Activated T-cell treated with anti-CD3 and anti-CD28 coated beads, Interleukin-2, amount 50 U/mL, for 72 hours (primary cell): ENCODE measurements at regions not wholly inside any gene's neighbourhood (a gene's known extent, or its start where the extent isn't known, plus 50 kb on each side); places are given as distances from the start of the nearest gene placed in this dataset.

Experiments used
- ATAC-seq, 2 donors: fragments of 150-1000 bp; cut with Tn5 transposase; replicated peaks in 1 of 2; 2 replicates each; pipeline ENCODE4 v1.10.0; 2021; ENCODE audit warnings: moderate library complexity in 2 of 2, mild to moderate bottlenecking in 1 of 2
- DNase-seq, 2 donors: peaks; one replicate each; pipeline ENCODE4 v3.0.0; 2021 to 2022; ENCODE audit warnings: mixed read lengths in 1 of 2
- H3K27ac Mint-ChIP-seq: one replicate; pipeline ENCODE4 v1.8.0; 2022; ENCODE audit warnings: mild to moderate bottlenecking, moderate library complexity, mixed read lengths
- H3K27me3 Mint-ChIP-seq: one replicate; pipeline ENCODE4 v1.8.0; 2022; ENCODE audit warnings: low read depth, mixed read lengths
- H3K36me3 Mint-ChIP-seq, 2 donors: one replicate each; pipeline ENCODE4 v1.8.0; 2022; ENCODE audit warnings: mixed read lengths in 2 of 2, mild to moderate bottlenecking in 1 of 2; ENCODE audit not compliant: insufficient read depth in 2 of 2
- H3K4me1 Mint-ChIP-seq: one replicate; pipeline ENCODE4 v1.8.0; 2022; ENCODE audit warnings: low read depth, mixed read lengths
- H3K4me3 Mint-ChIP-seq, 2 donors: one replicate each; pipeline ENCODE4 v1.8.0; 2022; ENCODE audit warnings: mild to moderate bottlenecking in 2 of 2, mixed read lengths in 2 of 2, moderate library complexity in 2 of 2
- H3K9me3 Mint-ChIP-seq, 2 donors: one replicate each; pipeline ENCODE4 v1.8.0; 2022; ENCODE audit warnings: mixed read lengths in 2 of 2

DNA sequence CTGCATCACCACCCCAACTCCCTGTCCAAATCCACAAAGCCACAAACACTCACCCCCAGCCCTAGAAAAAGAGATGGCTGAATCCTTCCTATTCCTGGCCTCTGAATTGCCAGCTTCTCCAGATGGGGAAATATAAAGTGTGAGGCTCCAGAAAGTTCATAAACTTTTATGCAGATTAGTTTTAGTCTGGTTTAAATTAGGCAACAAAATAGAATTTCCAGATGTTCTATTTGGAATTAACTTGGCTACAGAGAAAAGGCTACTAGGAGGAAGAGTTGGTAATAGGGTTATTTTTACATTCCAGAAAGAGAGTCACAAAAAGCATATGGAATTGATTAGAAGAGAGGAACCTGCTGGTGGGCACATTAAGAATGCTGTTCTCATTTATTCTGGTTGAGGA is 56.0 kb downstream of the EN1 start:
- ATAC-seq (no peak), DNase-seq (no peak)
- Mint-ChIP-seq H3K4me3 (no peak overlapping the region), H3K27me3 (peaks cover 36% of the 10 kb centered on the region), H3K9me3 (no peaks in the 10 kb centered on the region), H3K27ac (no peak overlapping the region), H3K4me1 (no peaks in the 10 kb centered on the region), H3K36me3 (no peaks in the 10 kb centered on the region)

DNA sequence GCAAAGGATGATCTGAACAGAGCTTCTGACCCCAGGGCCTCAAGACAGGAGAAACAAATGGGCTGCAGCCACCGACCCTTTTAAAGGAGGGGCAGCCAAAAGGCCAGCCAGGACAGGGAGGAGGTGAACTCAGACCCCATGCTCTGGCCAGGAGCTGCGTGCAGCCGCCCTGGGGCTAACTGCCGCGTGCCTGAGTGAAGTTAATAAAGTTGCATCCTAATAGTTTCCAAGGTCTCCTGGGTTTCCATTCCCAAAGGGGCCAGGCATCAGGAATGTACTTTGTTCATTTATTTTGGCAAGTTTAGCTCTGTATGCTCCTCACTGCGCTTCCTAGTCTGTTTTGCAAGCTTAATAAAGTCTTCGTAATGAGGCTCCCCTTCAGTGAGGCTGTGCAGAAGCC is 60.7 kb downstream of the EN1 start:
- no peak for ATAC-seq
- H3K4me1 Mint-ChIP-seq: no peaks in the 10 kb centered on the region
- no peak overlapping the region for H3K27ac Mint-ChIP-seq
- no peak for DNase-seq
- no peak overlapping the region for H3K4me3 Mint-ChIP-seq
- H3K36me3 Mint-ChIP-seq: no peaks in the 10 kb centered on the region
- H3K27me3 Mint-ChIP-seq: peaks cover 39% of the 10 kb centered on the region
- peaks cover 0 to 2% of the 10 kb centered on the region in 2 donors for H3K9me3 Mint-ChIP-seq

DNA sequence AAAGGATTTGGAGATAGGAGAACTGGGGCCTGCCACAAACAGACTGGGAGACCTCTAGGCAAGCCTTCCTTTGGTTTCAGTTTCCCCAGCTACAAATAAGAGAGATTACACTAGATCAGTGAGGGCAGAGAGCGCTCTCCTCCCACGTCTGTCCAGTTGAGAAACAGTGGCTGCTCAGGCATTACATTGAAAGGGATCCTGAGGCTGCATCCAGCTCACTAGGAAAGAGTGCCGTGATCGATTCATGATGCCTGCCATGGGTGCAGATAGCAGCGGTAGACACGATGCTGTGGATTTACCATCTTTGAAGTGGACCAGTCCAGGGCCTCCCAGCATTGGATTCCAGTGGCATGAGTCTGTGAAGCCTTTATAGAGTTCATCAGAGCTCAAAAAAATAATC is 62.6 kb downstream of the EN1 start:
- Mint-ChIP-seq H3K36me3 (no peaks in the 10 kb centered on the region), H3K4me1 (no peaks in the 10 kb centered on the region), H3K27me3 (peaks cover 27% of the 10 kb centered on the region), H3K9me3 (peaks cover 0 to 2% of the 10 kb centered on the region in 2 donors), H3K4me3 (no peak overlapping the region), H3K27ac (no peak overlapping the region)
- ATAC-seq: no peak
- DNase-seq: no peak

DNA sequence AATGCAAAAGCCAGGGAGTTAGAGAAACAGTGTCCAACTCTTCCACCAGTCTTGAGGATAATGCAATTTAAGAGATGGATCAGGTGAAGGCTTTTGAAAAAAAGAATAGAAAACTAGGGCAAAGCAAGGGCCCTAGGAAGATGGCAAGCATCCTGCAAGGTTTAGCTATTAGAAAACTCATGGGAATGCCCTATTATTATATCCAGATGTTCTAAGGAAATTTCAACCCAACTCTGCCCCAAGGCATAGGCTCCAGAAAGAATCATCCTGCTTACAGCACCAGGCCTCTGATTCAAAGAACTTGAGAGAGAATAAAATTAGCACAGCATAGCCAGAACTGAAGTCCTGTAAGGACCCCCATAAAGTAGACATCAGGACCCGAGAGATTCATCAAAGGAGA is 68.1 kb downstream of the EN1 start:
- Mint-ChIP-seq H3K9me3 (peaks cover 0 to 2% of the 10 kb centered on the region in 2 donors), H3K27ac (no peak overlapping the region), H3K4me1 (peaks cover 6% of the 10 kb centered on the region), H3K36me3 (no peaks in the 10 kb centered on the region), H3K27me3 (peaks cover 26% of the 10 kb centered on the region), H3K4me3 (no peak overlapping the region)
- ATAC-seq: no peak
- no peak for DNase-seq

DNA sequence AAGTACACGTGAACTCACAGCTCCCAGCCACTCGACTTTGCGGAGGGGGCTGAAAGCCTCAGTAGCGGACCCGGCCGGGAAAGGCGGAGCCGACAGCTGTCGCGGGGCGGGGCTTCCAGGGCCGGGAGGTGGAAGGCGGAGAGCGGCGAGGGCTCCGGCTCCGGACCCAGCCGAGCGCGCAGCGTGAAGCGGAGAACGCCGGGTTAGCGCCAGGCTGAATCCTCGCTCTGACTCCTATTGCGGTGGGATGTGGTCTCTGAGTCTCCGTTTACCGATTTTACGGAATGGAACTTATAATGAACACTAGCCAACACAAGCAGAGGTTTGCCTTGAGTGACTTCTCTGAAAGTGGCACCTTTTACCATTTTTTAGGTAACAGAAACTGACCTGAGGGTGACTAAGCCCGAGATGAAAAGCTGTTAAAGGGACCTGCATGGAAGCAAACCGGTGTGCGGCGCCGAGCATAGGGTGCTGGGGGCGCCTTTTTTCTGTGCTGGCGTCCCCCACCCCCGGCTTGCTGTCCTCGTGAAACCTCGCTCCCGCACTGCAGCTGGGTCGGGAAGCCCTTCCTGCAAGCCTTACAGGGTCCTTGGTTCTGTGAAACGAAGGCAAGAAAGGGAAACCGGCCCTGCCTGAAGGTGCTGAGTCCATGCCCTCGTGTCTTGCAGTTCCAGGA is 72.9 kb downstream of the EN1 start:
- peaks cover 6% of the 10 kb centered on the region for H3K4me1 Mint-ChIP-seq
- DNase-seq (peak; percentile 35 to 42), ATAC-seq (peak; percentile 72 to 82)
- no peaks in the 10 kb centered on the region for H3K36me3 Mint-ChIP-seq
- H3K27me3 Mint-ChIP-seq: peaks cover 46% of the 10 kb centered on the region
- H3K4me3 Mint-ChIP-seq: peak overlapping the region; percentile 68 to 72
- no peaks in the 10 kb centered on the region for H3K9me3 Mint-ChIP-seq
- no peak overlapping the region for H3K27ac Mint-ChIP-seq

DNA sequence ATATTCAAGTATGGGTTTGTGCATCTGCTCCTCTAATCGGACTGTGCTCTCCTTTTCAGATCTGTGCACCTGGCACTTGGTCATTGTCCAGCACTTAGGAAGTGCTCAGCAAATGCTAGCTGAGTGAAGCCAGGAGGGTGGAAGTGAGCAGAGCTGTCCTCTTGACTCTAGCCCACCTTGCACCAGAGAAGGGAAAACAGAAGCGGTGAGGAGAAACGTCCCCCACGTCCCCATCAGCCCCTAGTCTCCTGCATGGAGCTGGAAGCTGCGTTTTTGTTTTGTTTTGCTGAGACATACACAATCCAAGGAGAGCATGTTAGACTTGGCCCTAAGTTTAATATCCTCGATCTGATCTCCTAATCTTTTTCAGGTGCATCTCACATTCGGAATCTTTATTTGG is 73.6 kb downstream of the EN1 start:
- Mint-ChIP-seq H3K9me3 (no peaks in the 10 kb centered on the region), H3K4me1 (peaks cover 6% of the 10 kb centered on the region), H3K27ac (no peak overlapping the region), H3K4me3 (peak overlapping the region in 1 of 2 donors; percentile 72), H3K27me3 (peaks cover 46% of the 10 kb centered on the region), H3K36me3 (no peaks in the 10 kb centered on the region)
- ATAC-seq (no peak), DNase-seq (no peak)

DNA sequence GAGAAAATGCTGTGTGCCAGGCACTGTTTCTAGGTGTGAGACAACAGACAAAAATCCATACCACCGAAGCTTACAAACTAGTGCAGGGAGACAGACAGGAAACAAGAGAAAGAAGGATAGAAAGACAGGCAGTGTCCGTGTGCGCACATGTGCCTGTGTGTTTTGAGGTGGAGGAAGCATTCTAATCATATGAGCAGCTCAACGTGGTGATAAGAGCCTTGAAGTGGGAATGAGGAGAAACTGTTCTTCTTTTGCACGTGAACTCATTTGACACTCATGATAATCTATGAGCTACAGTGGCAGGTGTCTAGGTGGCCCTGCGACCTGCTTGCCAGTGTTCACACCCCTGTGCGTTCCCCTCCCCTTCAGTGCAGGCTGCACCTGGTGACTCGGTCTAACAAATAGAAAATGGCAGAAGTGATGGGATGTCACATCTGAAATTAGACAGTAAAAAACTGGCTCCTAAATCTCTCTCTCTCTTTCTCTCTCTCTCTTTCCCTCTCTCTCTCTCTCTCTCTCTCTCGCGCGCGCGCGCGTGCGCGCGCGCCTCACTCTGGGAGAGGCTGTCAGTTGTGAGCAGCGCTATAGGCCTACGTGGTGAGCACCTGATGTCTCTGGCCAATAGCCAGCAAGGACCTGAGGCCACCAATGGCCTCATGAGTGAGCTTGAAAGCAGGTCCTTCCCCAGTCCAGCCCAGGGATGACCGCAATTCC is 74.8 kb downstream of the EN1 start:
- Mint-ChIP-seq H3K27ac (no peak overlapping the region), H3K27me3 (peaks cover 47% of the 10 kb centered on the region), H3K4me3 (no peak overlapping the region), H3K4me1 (peaks cover 6% of the 10 kb centered on the region), H3K9me3 (no peaks in the 10 kb centered on the region), H3K36me3 (no peaks in the 10 kb centered on the region)
- DNase-seq: no peak
- ATAC-seq: no peak

DNA sequence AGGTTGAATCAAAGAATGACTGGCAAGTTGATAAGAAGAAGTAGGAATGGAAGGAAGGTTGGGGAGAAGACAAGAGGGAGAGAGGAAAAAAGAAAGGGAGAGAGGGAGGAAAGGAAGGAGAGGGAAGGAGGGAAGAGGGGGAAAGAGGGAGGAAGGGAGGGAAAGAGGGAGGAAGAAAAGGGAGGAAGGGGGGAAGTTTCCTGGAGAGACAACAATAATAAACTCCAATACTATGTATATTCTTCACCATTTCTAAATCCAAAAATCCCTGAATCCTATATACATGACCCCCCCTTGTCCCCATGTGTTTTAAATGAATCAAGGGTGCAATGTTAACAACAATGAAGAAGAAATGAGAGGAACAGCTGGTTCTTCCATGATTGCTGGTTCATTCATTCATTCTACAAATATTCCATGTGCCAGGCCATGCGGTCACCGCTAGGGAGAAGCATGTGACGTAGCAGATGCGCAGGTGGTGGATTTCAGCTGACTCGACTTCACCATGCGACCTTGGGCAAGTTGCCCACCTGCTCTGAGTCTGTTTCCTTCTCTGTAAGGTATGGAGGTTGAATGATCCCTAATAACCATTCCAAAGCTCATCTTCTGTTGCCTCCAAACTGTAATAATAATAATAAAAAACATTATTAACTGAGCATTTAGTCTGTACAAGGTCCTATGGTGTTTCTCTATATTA is 77.6 kb downstream of the EN1 start:
- no peak for ATAC-seq
- Mint-ChIP-seq H3K36me3 (no peaks in the 10 kb centered on the region), H3K9me3 (no peaks in the 10 kb centered on the region), H3K27me3 (peaks cover 57% of the 10 kb centered on the region), H3K27ac (no peak overlapping the region), H3K4me1 (no peaks in the 10 kb centered on the region), H3K4me3 (no peak overlapping the region)
- DNase-seq: no peak

DNA sequence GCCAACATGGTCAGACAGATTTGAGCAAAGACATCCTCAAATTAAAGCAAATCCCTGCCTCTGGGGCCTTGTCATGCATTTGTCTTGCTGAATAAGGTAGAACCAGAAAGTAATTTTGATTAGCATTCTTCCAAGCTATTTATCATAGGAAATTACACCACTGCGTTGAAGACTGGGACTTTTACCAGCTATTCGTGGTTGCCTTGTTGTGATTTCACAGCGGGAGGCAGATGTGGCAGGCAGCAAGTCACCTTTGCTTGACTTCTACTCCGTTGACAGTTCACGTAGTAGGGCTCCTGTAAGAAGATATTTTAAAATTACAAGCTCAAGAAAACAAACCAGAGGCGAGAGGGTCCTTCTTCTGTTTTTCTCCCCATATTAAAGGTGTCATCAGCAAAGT is 80.6 kb downstream of the EN1 start:
- Mint-ChIP-seq H3K27ac (no peak overlapping the region), H3K27me3 (peaks cover 50% of the 10 kb centered on the region), H3K4me3 (no peak overlapping the region), H3K36me3 (no peaks in the 10 kb centered on the region), H3K4me1 (no peaks in the 10 kb centered on the region), H3K9me3 (no peaks in the 10 kb centered on the region)
- no peak for DNase-seq
- no peak for ATAC-seq

DNA sequence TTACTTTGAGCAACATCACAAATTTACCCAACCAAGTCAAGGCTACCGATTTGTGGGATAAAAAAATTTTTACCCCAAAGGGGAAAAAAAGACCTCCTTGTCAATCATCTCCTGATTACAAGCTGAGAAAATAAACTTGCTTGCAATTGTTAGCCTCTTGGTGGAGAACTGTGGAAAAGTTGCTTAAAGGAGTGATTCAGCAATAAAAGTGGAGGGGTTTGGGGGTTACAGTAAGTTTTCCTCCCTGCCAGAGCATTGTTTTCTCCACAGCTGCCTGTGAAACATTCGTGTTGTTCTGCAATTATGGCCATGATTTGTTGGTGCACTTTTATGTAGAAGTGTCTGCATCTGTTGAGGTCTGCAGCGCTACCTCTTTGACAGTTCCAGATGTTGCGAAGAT is 82.6 kb downstream of the EN1 start:
- no peak overlapping the region for H3K27ac Mint-ChIP-seq
- ATAC-seq (no peak), DNase-seq (no peak)
- peaks cover 43% of the 10 kb centered on the region for H3K27me3 Mint-ChIP-seq
- no peaks in the 10 kb centered on the region for H3K4me1 Mint-ChIP-seq
- H3K9me3 Mint-ChIP-seq: no peaks in the 10 kb centered on the region
- H3K36me3 Mint-ChIP-seq: no peaks in the 10 kb centered on the region
- H3K4me3 Mint-ChIP-seq: no peak overlapping the region

DNA sequence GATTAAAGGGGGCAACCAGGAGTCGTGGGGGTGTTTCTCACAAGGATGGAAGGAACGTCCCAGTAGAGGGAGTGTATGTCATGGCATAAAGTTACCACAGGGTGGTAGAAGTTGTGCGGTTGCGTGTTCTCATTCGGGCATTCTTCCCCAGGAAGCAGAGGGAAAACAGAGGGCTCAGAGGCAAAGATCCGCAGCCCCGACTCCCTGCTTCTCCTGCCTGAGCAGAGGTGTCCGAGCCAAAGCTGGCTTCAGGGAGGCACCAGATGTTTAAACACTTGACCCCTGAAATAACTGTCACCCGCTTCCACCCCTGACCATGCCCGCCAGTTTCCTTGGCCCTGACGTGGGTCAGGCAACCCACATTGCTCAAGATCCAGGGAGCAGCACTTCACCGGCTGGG is 83.7 kb downstream of the EN1 start:
- Mint-ChIP-seq H3K36me3 (no peaks in the 10 kb centered on the region), H3K27me3 (peaks cover 43% of the 10 kb centered on the region), H3K4me3 (no peak overlapping the region), H3K9me3 (no peaks in the 10 kb centered on the region), H3K27ac (no peak overlapping the region), H3K4me1 (no peaks in the 10 kb centered on the region)
- ATAC-seq (no peak), DNase-seq (no peak)

DNA sequence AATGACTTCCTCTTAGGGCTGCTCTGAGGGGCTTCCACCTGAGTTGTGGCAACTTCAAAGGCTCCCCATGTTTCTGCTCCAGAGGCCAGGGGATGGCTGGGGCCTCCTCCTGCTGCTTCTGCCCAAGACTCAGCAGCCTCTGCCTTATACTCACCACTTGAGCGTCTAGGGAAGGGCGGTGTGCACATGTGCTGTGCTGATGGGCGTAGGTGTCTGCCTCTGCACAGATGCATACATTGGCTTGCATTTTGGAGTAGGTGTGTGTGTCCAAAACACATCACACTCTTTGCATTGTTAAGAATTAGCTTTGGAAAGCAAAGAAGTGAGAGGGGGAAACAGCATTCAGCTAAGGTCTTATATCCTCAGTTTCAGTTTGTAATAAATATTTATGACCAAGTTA is 85.2 kb downstream of the EN1 start:
- Mint-ChIP-seq H3K36me3 (no peaks in the 10 kb centered on the region), H3K4me3 (no peak overlapping the region), H3K9me3 (peaks cover 0 to 2% of the 10 kb centered on the region in 2 donors), H3K4me1 (no peaks in the 10 kb centered on the region), H3K27me3 (peaks cover 38% of the 10 kb centered on the region), H3K27ac (no peak overlapping the region)
- ATAC-seq (no peak), DNase-seq (no peak)

DNA sequence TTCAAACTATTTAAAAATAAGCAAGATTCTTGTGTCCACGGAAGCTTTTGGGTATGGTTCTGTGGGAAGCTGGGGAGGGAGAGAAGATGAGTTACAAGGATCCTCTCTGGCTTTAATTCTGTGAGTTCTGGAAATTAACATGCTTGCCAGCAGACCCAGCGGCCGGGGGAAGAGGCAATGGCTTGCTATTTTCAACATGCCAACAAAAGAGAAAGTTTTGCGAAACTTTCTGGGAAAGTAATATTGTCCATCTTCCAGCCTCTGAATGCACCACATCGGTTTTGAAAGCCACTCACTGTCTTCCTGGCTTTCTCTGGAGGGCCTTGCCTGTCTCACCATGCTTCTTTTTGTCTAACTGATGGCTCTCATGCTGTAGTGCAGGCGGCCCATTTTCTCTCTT is 85.7 kb downstream of the EN1 start:
- peaks cover 0 to 2% of the 10 kb centered on the region in 2 donors for H3K9me3 Mint-ChIP-seq
- H3K4me3 Mint-ChIP-seq: no peak overlapping the region
- peaks cover 35% of the 10 kb centered on the region for H3K27me3 Mint-ChIP-seq
- no peaks in the 10 kb centered on the region for H3K36me3 Mint-ChIP-seq
- no peak for ATAC-seq
- H3K4me1 Mint-ChIP-seq: no peaks in the 10 kb centered on the region
- no peak for DNase-seq
- no peak overlapping the region for H3K27ac Mint-ChIP-seq
